GM12864 (cell line): ENCODE measurements at regions not wholly inside any gene's neighbourhood (a gene's known extent, or its start where the extent isn't known, plus 50 kb on each side); places are given as distances from the start of the nearest gene placed in this dataset.

ENCODE experiments used
- DNase-seq: peaks from one replicate; pipeline ENCODE4 v3.0.0-alpha.2; 2011; ENCODE audit warnings: low read depth
- H3K4me3 ChIP-seq: 2 replicates; pipeline ENCODE4 v1.5.1; 2011; ENCODE audit warnings: mild to moderate bottlenecking, low read depth, low read length, control low read depth
- TF ChIP-seq, protein P1 (sequence below): IDR thresholded peaks from 2 replicates; pipeline ENCODE4 v1.5.1; 2011; ENCODE audit warnings: low read depth, mild to moderate bottlenecking, moderate library complexity, low read length, control low read depth, inconsistent platforms; ENCODE audit errors: missing control alignments

DNA sequence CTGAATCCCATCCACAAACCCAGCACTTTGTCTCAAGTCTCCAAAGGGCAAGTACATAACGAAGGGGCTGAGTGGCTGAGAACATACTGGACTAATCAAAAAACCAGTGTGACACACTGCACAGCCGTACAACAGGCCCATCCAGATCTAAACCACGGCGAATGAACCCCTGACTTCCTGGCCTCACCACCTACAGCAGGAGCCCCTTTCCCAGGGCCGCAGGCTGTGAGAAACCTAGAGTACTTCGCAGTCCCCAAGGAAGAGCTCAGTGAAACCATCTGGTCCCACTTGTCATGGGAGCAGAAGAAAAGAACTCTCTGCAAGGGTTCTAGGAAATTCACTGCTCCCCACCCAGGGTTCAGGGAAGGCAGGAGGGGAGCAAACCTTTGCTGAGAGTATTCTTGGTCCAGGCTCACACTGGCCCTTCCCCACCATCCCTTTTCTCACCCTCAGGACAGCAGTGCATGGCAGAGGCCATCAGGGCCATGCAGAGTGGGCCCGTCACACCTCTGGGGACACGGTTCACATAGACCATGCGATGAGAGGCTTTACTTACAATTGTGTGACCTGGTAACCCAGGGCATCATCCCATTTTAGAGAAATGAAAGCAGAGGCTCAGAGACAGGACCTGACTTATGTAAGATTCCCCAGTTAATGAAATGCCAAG is 192.8 kb downstream of the BCL11B start:
- TF ChIP-seq, protein P1, sequence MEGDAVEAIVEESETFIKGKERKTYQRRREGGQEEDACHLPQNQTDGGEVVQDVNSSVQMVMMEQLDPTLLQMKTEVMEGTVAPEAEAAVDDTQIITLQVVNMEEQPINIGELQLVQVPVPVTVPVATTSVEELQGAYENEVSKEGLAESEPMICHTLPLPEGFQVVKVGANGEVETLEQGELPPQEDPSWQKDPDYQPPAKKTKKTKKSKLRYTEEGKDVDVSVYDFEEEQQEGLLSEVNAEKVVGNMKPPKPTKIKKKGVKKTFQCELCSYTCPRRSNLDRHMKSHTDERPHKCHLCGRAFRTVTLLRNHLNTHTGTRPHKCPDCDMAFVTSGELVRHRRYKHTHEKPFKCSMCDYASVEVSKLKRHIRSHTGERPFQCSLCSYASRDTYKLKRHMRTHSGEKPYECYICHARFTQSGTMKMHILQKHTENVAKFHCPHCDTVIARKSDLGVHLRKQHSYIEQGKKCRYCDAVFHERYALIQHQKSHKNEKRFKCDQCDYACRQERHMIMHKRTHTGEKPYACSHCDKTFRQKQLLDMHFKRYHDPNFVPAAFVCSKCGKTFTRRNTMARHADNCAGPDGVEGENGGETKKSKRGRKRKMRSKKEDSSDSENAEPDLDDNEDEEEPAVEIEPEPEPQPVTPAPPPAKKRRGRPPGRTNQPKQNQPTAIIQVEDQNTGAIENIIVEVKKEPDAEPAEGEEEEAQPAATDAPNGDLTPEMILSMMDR = no peak
- H3K4me3 ChIP-seq = no peak overlapping the region
- no peak for DNase-seq

DNA sequence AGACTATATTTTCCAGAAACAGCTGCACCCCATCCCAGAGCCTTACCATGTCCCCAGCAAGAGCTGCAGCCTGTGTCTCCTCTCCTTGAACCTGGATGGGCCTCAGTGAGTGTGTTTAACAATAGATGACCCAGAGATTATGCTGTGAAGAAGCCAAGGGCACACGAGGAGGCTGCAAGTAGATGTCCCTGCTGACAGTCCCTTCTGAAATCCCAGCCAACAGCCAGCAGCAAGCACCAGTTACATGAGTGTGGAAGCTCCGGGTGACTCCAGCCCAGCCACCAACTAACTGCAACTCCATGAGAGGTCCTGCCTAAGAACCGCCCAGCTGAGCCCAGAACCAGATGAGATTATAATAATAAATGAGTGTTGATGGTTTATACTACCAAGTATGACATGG is 191.7 kb downstream of the BCL11B start:
- TF ChIP-seq, protein P1 = no peak
- DNase-seq = no peak
- no peak overlapping the region for H3K4me3 ChIP-seq

DNA sequence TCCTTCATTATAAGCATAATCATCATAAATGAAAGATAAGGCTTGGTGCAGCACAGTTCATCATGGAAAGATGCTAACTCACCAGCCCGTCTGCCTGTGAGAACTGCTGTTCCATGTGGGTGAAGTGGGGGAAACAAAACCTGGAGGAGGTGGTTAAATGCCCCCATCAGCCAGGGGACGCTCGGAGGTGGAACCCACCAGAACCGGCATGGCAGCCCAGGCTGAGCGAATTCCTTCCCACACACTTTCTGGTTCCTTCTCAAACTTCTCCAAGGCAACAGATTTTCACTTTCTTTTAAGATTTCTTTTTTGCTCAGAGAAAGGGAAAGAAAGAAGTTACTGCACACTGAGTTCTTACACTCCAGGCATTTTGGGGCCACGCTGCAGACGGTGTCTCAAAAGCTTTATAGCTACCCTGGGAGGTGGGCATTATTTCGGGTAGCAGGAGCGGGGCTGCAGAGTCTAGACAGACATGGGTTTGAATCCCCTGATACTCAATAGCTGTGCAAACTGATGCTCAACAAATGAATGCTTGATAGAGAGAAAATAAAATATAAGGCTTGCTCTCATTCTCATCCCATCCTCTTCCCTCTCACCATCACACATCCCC is 190.7 kb downstream of the BCL11B start:
- H3K4me3 ChIP-seq = no peak overlapping the region
- TF ChIP-seq, protein P1 = no peak
- DNase-seq = no peak

DNA sequence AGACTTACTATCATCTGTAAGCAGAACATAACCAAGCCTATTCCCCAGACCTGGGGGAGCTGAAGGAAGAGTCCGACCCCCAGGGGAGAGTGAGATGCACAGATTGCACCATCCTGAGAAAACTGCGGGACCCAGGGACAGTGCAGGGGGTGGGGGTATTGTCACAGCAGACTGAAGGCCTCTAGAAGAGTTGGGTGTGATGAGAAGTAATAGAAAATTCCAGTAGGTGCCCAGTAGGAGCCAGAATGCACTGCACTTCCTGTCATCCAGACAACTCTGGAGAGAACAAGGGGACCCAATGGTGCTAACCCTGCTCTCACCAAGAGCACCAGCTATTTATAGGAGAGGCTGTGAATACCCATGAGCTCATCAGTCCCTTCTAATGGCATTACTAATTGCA is 190.1 kb downstream of the BCL11B start:
- DNase-seq = no peak
- TF ChIP-seq, protein P1 = no peak
- no peak overlapping the region for H3K4me3 ChIP-seq

DNA sequence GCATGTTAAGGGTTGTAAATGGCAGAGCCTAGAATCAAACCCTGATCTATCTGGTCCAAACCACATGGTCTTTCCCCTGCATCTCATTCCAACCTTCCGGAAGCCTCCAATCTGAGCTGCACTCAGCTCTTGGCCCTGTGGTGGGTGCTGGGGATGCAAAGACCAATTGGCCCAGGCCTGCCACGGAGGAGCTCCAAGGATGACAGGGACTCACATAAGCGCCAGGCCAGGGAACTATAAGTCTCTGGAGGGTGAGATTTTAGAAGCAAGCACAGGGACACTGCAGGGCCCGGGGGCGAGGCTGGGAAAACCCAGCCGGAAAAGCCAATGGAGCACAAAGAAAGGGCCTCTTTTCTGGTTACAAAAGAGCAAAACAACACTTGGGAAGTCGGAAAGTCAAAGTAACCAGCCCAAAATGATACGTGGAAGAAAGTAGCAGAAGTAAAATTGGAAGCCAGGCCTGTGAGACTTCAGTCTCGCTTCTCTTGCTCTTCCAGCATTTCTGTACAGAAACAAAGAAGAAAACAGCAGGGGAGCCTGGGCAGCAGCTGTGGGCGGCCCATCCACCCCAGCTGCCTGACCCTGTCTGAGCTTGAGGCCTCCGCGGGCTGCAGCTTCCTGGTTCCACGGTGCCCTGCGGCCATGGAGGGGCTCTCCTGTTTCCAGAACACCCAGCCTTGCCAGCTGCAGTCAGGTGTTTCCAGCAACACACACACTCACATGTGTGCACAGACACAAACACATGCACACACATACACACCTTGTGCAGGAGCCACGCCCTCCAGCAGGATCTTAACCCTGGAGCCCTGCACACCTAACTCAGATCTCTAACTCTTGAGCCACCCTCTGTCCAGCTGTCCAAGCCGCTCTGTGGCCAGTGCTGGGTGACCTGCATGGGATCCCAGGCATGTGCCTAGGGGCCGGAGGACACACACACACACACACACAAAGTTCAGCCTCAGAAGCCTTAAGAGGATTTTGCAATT is 178.2 kb downstream of the BCL11B start:
- no peak for DNase-seq
- no peak overlapping the region for H3K4me3 ChIP-seq
- TF ChIP-seq, protein P1 = no peak

DNA sequence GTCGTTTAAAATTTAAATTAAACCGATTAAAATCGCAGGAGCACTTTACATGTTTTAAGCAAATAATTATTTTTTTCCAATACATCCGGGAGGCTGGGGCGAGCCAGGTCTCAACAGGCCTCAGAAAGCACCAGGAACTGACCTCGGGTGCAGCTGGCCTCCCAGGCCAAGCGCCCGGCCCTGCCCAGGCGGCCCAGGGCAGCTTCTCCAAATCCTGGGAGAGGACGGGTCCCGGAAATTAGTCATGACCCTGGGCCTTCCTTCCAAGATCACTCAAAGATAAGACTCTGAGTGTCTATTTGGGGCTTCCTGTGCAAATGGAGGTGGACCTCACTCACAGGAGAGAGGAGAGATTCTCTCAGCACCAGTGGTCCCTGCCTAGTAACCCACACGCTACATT is 177.1 kb downstream of the BCL11B start:
- no peak overlapping the region for H3K4me3 ChIP-seq
- DNase-seq = no peak
- TF ChIP-seq, protein P1 = no peak
